ENCODE measurements at regions not wholly inside any gene's neighbourhood (a gene's known extent, or its start where the extent isn't known, plus 50 kb on each side); places are given as distances from the start of the nearest gene placed in this dataset.

- TF ChIP-seq CTCF (conservative IDR thresholded peaks at IDR 0.05) = no peak
- no peaks in the 10 kb centered on the region for H3K4me1 Mint-ChIP-seq
- DNase-seq (ENCODE audit: low read depth, low spot score) = no peak
- H3K27me3 Mint-ChIP-seq (ENCODE audit: low read depth) = peaks cover 6% of the 10 kb centered on the region
- H3K9me3 Mint-ChIP-seq = no peaks in the 10 kb centered on the region
- no peak overlapping the region for H3K27ac Mint-ChIP-seq (ENCODE audit: unreplicated experiment)
- no peaks in the 10 kb centered on the region for H3K36me3 Mint-ChIP-seq (ENCODE audit: low read depth)
- no peak overlapping the region for H3K4me3 Mint-ChIP-seq
These were observed 120.7 kb upstream of the FHL2 start for GRCh38 chr2:105519516-105519915.

- Mint-ChIP-seq H3K36me3 (ENCODE audit: low read depth) (no peaks in the 10 kb centered on the region), H3K4me3 (no peak overlapping the region), H3K4me1 (no peaks in the 10 kb centered on the region), H3K9me3 (no peaks in the 10 kb centered on the region), H3K27me3 (ENCODE audit: low read depth) (peaks cover 10% of the 10 kb centered on the region), H3K27ac (ENCODE audit: unreplicated experiment) (no peak overlapping the region)
- TF ChIP-seq CTCF (conservative IDR thresholded peaks at IDR 0.05) = no peak
- DNase-seq (ENCODE audit: low read depth, low spot score) = no peak
These were observed 120.0 kb upstream of the FHL2 start for GRCh38 chr2:105518897-105519296.

GRCh38 chr2:105517814-105518705, 119.2 kb upstream of the FHL2 start:
- no peak for DNase-seq (ENCODE audit: low read depth, low spot score)
- Mint-ChIP-seq H3K36me3 (ENCODE audit: low read depth) (no peaks in the 10 kb centered on the region), H3K9me3 (no peaks in the 10 kb centered on the region), H3K27me3 (ENCODE audit: low read depth) (peaks cover 15% of the 10 kb centered on the region), H3K27ac (ENCODE audit: unreplicated experiment) (no peak overlapping the region), H3K4me3 (no peak overlapping the region), H3K4me1 (no peaks in the 10 kb centered on the region)
- no peak for TF ChIP-seq CTCF (conservative IDR thresholded peaks at IDR 0.05)

GRCh38 chr2:105515581-105516415, 116.9 kb upstream of the FHL2 start:
- no peak for DNase-seq (ENCODE audit: low read depth, low spot score)
- TF ChIP-seq CTCF (conservative IDR thresholded peaks at IDR 0.05) = no peak
- H3K9me3 Mint-ChIP-seq = no peaks in the 10 kb centered on the region
- H3K4me1 Mint-ChIP-seq = peaks cover 4% of the 10 kb centered on the region
- no peak overlapping the region for H3K27ac Mint-ChIP-seq (ENCODE audit: unreplicated experiment)
- no peak overlapping the region for H3K4me3 Mint-ChIP-seq
- H3K27me3 Mint-ChIP-seq (ENCODE audit: low read depth) = peaks cover 24% of the 10 kb centered on the region
- no peaks in the 10 kb centered on the region for H3K36me3 Mint-ChIP-seq (ENCODE audit: low read depth)

- no peak overlapping the region for H3K4me3 Mint-ChIP-seq
- H3K27me3 Mint-ChIP-seq (ENCODE audit: low read depth) = peaks cover 24% of the 10 kb centered on the region
- H3K27ac Mint-ChIP-seq (ENCODE audit: unreplicated experiment) = no peak overlapping the region
- H3K4me1 Mint-ChIP-seq = peaks cover 4% of the 10 kb centered on the region
- no peaks in the 10 kb centered on the region for H3K9me3 Mint-ChIP-seq
- H3K36me3 Mint-ChIP-seq (ENCODE audit: low read depth) = no peaks in the 10 kb centered on the region
- no peak for DNase-seq (ENCODE audit: low read depth, low spot score)
- no peak for TF ChIP-seq CTCF (conservative IDR thresholded peaks at IDR 0.05)
These were observed 115.7 kb upstream of the FHL2 start for GRCh38 chr2:105514576-105514975.
